GM10266 (cell line): ENCODE measurements at regions not wholly inside any gene's neighbourhood (a gene's known extent, or its start where the extent isn't known, plus 50 kb on each side); places are given as distances from the start of the nearest gene placed in this dataset.
"Not testable (repeated sequence)": the region's sequence is repeated elsewhere in the genome, so short reads cannot be mapped to it uniquely, and the experiment has no call there.

Source experiments
- DNase-seq: peaks from one replicate; pipeline ENCODE4 v3.0.0; 2012; ENCODE audit errors: extremely low spot score
- TF ChIP-seq, protein P1 (sequence below): IDR thresholded peaks from 2 replicates; pipeline ENCODE4 v1.5.1; 2012; ENCODE audit warnings: mild to moderate bottlenecking, low read depth; ENCODE audit not compliant: control insufficient read depth, insufficient read depth; ENCODE audit errors: missing control alignments

DNA sequence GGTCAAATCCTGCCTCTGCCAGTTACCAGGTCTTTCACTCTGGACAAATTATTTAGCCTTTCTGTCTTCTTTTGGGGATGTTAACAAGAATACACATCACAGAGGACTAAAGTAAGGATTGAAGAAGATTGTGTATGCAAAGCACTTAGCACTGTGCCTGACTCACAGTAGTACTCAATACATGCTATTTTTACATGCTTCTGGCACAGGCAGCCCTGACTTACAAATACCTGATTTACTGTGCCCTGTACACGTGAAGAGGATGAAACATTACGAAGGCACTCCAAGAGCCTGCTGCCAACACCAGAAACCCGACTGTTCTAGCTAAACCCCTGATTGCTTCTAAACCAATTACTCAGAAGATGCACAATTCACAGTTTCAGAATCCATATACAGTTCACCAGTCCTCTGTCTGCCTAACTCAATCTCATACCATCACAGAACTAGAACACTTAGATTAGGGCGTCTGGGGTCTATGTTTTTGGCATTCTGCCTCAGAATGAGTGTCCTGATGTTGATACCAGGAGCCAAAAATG lies 300.9 kb upstream of the DDI1 start:
- TF ChIP-seq, protein P1, sequence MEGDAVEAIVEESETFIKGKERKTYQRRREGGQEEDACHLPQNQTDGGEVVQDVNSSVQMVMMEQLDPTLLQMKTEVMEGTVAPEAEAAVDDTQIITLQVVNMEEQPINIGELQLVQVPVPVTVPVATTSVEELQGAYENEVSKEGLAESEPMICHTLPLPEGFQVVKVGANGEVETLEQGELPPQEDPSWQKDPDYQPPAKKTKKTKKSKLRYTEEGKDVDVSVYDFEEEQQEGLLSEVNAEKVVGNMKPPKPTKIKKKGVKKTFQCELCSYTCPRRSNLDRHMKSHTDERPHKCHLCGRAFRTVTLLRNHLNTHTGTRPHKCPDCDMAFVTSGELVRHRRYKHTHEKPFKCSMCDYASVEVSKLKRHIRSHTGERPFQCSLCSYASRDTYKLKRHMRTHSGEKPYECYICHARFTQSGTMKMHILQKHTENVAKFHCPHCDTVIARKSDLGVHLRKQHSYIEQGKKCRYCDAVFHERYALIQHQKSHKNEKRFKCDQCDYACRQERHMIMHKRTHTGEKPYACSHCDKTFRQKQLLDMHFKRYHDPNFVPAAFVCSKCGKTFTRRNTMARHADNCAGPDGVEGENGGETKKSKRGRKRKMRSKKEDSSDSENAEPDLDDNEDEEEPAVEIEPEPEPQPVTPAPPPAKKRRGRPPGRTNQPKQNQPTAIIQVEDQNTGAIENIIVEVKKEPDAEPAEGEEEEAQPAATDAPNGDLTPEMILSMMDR = no peak
- DNase-seq = no peak

DNA sequence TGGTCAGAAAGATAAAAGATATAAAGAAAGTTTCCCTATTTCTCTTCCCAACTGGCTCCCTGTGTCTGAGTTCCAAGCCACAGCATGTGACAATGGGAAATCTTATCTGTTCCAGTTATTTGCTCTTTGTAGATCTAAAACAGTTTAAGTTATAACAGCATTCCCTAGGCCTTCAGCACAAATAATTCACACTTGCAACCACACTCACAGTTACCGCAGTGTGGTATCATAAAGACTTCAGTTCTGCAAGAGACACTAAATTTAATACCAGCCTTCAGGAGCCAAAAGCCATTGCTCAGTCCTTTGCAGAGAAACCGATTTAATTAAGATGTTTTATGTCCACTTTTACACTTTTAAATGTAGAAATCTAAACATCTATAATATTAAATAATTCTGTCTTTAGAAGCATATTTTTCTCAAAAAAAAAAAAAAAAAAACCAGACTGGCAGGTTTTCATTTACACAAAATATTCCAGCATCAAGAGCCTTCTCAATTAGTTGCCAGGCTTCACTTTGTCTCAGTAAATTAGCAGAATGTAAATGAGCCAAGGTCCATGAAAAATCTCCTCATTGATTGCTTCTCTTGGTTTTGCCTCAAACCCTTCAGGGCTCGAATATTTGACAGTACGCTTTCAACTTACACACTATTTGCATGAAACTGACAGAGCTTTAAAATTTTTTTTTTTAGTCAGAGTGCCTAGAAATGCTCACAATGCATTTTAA lies 300.0 kb upstream of the DDI1 start:
- no peak for DNase-seq
- TF ChIP-seq, protein P1 = no peak

DNA sequence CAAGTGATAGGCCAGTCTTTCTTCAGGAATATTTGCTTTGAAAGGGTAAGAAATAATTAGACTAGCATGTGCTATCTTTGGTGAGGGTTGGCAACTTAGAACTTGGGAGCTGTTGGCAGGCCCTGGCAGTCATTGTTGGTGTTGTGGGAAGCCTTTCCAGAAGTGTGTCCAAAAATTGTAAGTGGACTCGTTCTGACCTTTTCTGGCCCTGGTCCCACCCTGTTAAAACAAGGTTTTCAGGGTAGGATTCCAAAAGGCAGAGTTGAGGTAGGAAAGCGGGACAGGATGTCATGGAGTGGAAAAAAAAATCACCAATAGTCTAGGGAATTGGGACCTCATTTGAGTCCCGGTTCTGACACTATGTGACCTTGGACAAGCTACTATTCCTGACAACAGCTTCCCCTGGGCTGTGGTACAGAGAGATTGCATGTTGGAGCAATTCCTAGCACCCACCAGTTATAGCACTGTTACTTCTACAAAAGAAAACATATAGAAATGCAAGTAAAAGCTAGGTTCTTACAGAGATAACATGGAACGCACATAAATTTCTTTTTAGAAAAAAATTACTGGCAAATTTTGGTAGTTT lies 299.3 kb upstream of the DDI1 start:
- TF ChIP-seq, protein P1 = no peak
- no peak for DNase-seq

DNA sequence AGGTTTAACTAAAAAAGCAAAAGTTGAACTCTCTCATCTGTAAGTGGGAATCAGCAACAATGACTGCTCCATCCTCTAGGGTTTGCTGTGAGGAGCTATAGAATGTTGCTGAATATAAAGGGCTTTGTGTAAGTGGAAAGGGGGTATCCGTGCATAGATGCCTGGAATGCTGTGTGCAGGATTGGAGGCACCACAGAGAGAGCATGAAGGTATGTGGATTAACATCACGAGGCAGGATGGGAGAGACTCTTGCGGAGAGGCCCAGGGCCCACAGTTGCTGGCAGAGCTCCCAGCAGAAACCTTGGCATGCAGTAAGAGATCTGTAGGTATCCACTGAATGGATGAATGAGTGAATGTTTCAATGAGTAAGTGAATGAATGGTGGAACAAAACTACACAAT lies 298.7 kb upstream of the DDI1 start:
- no peak for DNase-seq
- TF ChIP-seq, protein P1 = no peak

DNA sequence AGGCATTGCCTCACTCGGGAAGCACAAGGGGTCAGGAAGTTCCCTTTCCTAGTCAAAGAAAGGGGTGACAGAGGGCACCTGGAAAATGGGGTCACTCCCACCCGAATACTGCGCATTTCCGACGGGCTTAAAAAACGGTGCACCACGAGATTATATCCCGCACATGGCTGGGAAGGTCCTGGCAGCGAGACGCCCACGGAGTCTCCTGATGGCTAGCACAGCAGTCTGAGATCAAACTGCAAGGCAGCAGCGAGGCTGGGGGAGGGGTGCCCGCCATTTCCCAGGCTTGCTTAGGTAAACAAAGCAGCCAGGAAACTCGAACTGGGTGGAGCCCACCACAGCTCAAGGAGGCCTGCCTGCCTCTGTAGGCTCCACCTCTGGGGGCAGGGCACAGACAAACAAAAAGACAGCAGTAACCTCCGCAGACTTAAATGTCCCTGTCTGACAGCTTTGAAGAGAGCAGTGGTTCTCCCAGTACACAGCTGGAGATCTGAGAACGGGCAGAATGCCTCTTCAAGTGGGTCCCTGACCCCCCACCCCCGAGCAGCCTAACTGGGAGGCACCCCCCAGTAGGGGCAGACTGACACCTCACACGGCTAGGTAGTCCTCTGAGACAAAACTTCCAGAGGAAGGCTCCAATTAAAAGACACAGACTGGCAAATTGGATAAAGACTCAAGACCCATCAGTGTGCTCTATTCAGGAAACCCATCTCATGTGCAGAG lies 297.2 kb upstream of the DDI1 start:
- not testable (repeated sequence) for DNase-seq

DNA sequence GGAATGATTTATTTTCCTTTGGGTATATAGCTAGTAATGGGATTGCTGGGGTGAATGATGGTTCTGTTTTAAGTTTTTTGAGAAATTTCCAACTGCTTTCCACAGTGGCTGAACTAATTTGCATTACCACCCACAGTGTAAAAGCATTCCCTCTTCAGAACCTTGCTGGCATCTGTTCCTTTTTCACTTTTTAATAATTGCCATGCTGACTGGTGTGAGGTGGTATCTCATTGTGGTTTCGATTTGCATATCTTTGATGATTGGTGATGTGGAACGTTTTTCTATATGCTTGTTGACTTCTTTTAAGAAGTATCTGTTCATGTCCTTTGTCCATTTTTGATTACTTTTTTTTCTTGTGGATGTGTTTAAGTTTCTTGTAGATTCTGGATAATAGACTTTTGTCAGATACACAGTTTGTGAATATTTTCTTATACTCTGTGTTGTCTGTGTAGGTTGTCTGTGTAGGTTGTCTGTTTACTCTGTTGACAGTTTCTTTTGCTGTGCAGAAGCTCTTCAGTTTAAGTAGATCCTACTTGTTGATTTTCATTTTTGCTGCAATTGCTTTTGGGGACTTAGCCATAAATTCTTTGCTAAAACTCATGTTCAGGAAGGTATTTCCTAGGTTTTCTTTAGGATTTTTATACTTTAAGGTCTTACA lies 291.8 kb upstream of the DDI1 start:
- TF ChIP-seq, protein P1 = no peak
- DNase-seq = no peak

DNA sequence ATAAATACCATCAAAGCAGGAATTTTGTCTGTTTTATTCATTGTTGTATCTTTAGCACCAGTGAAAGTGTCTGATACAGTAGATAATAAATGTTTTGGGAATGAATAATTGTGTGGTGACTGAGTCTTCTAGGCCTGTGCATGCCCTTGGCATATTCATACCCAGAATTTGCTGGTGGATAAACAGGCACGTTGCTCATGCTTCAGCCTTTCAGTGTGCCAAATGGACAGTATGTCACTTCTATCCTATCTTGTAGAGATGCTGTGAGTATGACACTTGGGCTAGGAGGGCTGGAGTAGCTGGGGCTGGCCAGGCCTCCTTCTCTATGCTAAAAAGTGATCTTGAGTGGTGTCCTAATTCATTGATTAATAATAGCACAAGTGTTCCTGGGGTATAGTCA lies 287.3 kb upstream of the DDI1 start:
- DNase-seq = no peak
- TF ChIP-seq, protein P1 = no peak
